Body of pancreas (tissue), 4 donors: ENCODE measurements at regions not wholly inside any gene's neighbourhood (a gene's known extent, or its start where the extent isn't known, plus 50 kb on each side); places are given as distances from the start of the nearest gene placed in this dataset.

Experiments used
- ATAC-seq: fragments of 150-250 bp; one replicate; pipeline ENCODE4 v1.9.1; 2016
- DNase-seq, 4 donors: peaks; one replicate each; pipeline ENCODE4 v3.0.0-alpha.2; 2019
- H3K27ac ChIP-seq, 4 donors: fragments of 200-600 bp; sonication (generic); 1 replicate in 3 of 4; 2 replicates in 1 of 4; pipeline versions ENCODE4 v1.5.1 to v1.6.1; 2016 to 2019; ENCODE audit warnings: mild to moderate bottlenecking in 1 of 4, mixed read lengths in 1 of 4, moderate library complexity in 1 of 4
- H3K27me3 ChIP-seq, 2 donors: fragments of 200-600 bp; sonication (generic); one replicate each; pipeline ENCODE4 v1.6.0; 2016; ENCODE audit warnings: mild to moderate bottlenecking in 1 of 2
- H3K36me3 ChIP-seq, 2 donors: fragments of 200-600 bp; sonication (generic); replicated peaks in 1 of 2; 2 replicates each; pipeline ENCODE4 v1.5.1; 2016; ENCODE audit warnings: low read depth in 2 of 2; ENCODE audit not compliant: insufficient read depth in 1 of 2
- H3K4me1 ChIP-seq: fragments of 200-600 bp; sonication (generic); one replicate; pipeline ENCODE4 v1.6.0; 2016
- H3K4me3 ChIP-seq, 2 donors: fragments of 200-600 bp; sonication (generic); 1 replicate in 1 of 2; 2 replicates in 1 of 2; pipeline ENCODE4 v1.5.1; 2016 to 2019
- H3K9me3 ChIP-seq, 3 donors: fragments of 200-600 bp; sonication (generic); 1 replicate in 2 of 3; 2 replicates in 1 of 3; pipeline ENCODE4 v1.5.1; 2016
- CTCF ChIP-seq, 7 experiments: fragments of 450-650 bp in 4 of 7; fragments of 200-600 bp in 3 of 7; sonication (generic) in 3 of 7; IDR thresholded peaks; one replicate each; pipeline ENCODE4 v1.5.1; 2016 to 2019; ENCODE audit warnings: antibody characterized with exemption in 7 of 7
- POLR2A ChIP-seq, 3 donors: fragments of 450-650 bp; IDR thresholded peaks; one replicate each; pipeline ENCODE4 v1.6.1; 2016; ENCODE audit warnings: antibody characterized with exemption in 3 of 3, mild to moderate bottlenecking in 2 of 3
- WGBS, 2 donors: methylation state at CpG; one replicate each; pipeline ENCODE4 v1.1.5; 2017; 5-methylcytosine and 5-hydroxymethylcytosine counted together
- intact Hi-C: fragments of 100-400 bp; cut with DNase I; formaldehyde crosslinking; loops from one replicate; pipeline ENCODE4 v1.15.1; 2023

- intact Hi-C loops: no loop called here
- H3K4me3 ChIP-seq: no peak overlapping the region
- H3K9me3 ChIP-seq: no peaks in the 10 kb centered on the region
- H3K27ac ChIP-seq: no peak overlapping the region
- 36 to 56% methylated on average over 4 of the region's 4 CpGs for WGBS, 2 donors
- no peaks in the 10 kb centered on the region for H3K36me3 ChIP-seq
- no peak for DNase-seq
- no peak for ATAC-seq
- no peaks in the 10 kb centered on the region for H3K27me3 ChIP-seq
- TF ChIP-seq POLR2A (IDR thresholded peaks at IDR 0.05) (no peak), CTCF (IDR thresholded peaks at IDR 0.05) (no peak)
- no peaks in the 10 kb centered on the region for H3K4me1 ChIP-seq
Measured at GRCh38 chr4:12399781-12400180, 971.1 kb upstream of the HS3ST1 start.

GRCh38 chr4:12393631-12394262, 965.1 kb upstream of the HS3ST1 start:
- no peaks in the 10 kb centered on the region for H3K4me1 ChIP-seq
- ATAC-seq: no peak
- no peak overlapping the region for H3K4me3 ChIP-seq
- H3K36me3 ChIP-seq: no peaks in the 10 kb centered on the region
- 47 to 58% methylated on average over 2 of the region's 2 CpGs for WGBS, 2 donors
- H3K27ac ChIP-seq: no peak overlapping the region
- TF ChIP-seq POLR2A (IDR thresholded peaks at IDR 0.05) (no peak), CTCF (IDR thresholded peaks at IDR 0.05) (no peak)
- intact Hi-C loops: no loop called here
- no peaks in the 10 kb centered on the region for H3K27me3 ChIP-seq
- DNase-seq: no peak
- no peaks in the 10 kb centered on the region for H3K9me3 ChIP-seq

- Histone ChIP-seq H3K9me3 (no peaks in the 10 kb centered on the region), H3K27ac (no peak overlapping the region), H3K4me1 (no peaks in the 10 kb centered on the region), H3K4me3 (no peak overlapping the region), H3K27me3 (no peaks in the 10 kb centered on the region), H3K36me3 (no peaks in the 10 kb centered on the region)
- ATAC-seq (no peak), DNase-seq (no peak)
- intact Hi-C loops: no loop called here
- 78 to 89% methylated on average over 2 of the region's 2 CpGs for WGBS, 2 donors
- TF ChIP-seq POLR2A (IDR thresholded peaks at IDR 0.05): no peak
- no peak for TF ChIP-seq CTCF (IDR thresholded peaks at IDR 0.05)
Measured at GRCh38 chr4:12389604-12390003, 960.9 kb upstream of the HS3ST1 start.

- TF ChIP-seq POLR2A (IDR thresholded peaks at IDR 0.05) (no peak), CTCF (IDR thresholded peaks at IDR 0.05) (no peak)
- H3K4me1 ChIP-seq: no peaks in the 10 kb centered on the region
- H3K27ac ChIP-seq: no peak overlapping the region
- DNase-seq (no peak), ATAC-seq (no peak)
- WGBS, 2 donors: 70 to 74% methylated on average over 2 of the region's 2 CpGs
- no peaks in the 10 kb centered on the region for H3K36me3 ChIP-seq
- H3K9me3 ChIP-seq: no peaks in the 10 kb centered on the region
- no peaks in the 10 kb centered on the region for H3K27me3 ChIP-seq
- no peak overlapping the region for H3K4me3 ChIP-seq
- intact Hi-C loops: no loop called here
Measured at GRCh38 chr4:12382567-12382966, 953.9 kb upstream of the HS3ST1 start.

- no peak overlapping the region for H3K27ac ChIP-seq
- H3K9me3 ChIP-seq: no peaks in the 10 kb centered on the region
- H3K27me3 ChIP-seq: no peaks in the 10 kb centered on the region
- intact Hi-C loops: no loop called here
- H3K36me3 ChIP-seq: no peaks in the 10 kb centered on the region
- no peak overlapping the region for H3K4me3 ChIP-seq
- ATAC-seq: no peak
- H3K4me1 ChIP-seq: no peaks in the 10 kb centered on the region
- TF ChIP-seq CTCF (IDR thresholded peaks at IDR 0.05) (no peak), POLR2A (IDR thresholded peaks at IDR 0.05) (no peak)
- WGBS, 2 donors: 64 to 77% methylated on average over 1 of the region's 1 CpG
- no peak for DNase-seq
Measured at GRCh38 chr4:12379191-12379590, 950.5 kb upstream of the HS3ST1 start.
